H1 (cell line): ENCODE measurements at regions not wholly inside any gene's neighbourhood (a gene's known extent, or its start where the extent isn't known, plus 50 kb on each side); places are given as distances from the start of the nearest gene placed in this dataset.

Experiments
- ATF3 ChIP-seq: IDR thresholded peaks from 2 replicates; pipeline ENCODE4 v1.6.1; 2011; ENCODE audit warnings: low read depth, mild to moderate bottlenecking, low read length; ENCODE audit not compliant: insufficient read depth
- CTCF ChIP-seq, 3 experiments: IDR thresholded peaks; 1 replicate in 2 of 3; 2 replicates in 1 of 3; pipeline versions ENCODE4 v1.5.1 to v1.6.1; 2011; ENCODE audit warnings: low read length in 3 of 3, mild to moderate bottlenecking in 3 of 3, inconsistent platforms in 2 of 3, low read depth in 1 of 3, moderate library complexity in 1 of 3; ENCODE audit not compliant: insufficient read depth in 1 of 3; ENCODE audit errors: control extremely low read depth in 1 of 3
- EZH2 ChIP-seq: fragments of 200-600 bp; sonication (generic); IDR thresholded peaks from 2 replicates; pipeline ENCODE4 v1.7.1; 2012; ENCODE audit warnings: low read depth, mild to moderate bottlenecking, moderate library complexity, low read length, inconsistent platforms; ENCODE audit not compliant: severe bottlenecking
- MAX ChIP-seq: IDR thresholded peaks from 2 replicates; pipeline ENCODE4 v1.6.1; 2012; ENCODE audit warnings: inconsistent platforms
- NRF1 ChIP-seq: IDR thresholded peaks from 2 replicates; pipeline ENCODE4 v1.6.1; 2011; ENCODE audit warnings: mild to moderate bottlenecking, low read depth, low read length, improper control_type of control experiment
- POLR2A ChIP-seq, 2 experiments: IDR thresholded peaks; 1 replicate in 1 of 2; 2 replicates in 1 of 2; pipeline ENCODE4 v1.6.1; 2011; ENCODE audit warnings: low read depth in 2 of 2, low read length in 2 of 2, mild to moderate bottlenecking in 2 of 2; ENCODE audit errors: control extremely low read depth in 1 of 2
- POLR2AphosphoS5 ChIP-seq: IDR thresholded peaks from 2 replicates; pipeline ENCODE4 v1.6.1; 2011; ENCODE audit warnings: low read depth, low read length
- RBBP5 ChIP-seq: IDR thresholded peaks from 2 replicates; pipeline ENCODE4 v1.7.1; 2012; ENCODE audit warnings: low read depth, mild to moderate bottlenecking, inconsistent platforms, low read length, moderate library complexity, borderline replicate concordance
- RFX5 ChIP-seq: IDR thresholded peaks from 2 replicates; pipeline ENCODE4 v1.6.1; 2011; ENCODE audit warnings: low read depth, low read length, improper control_type of control experiment, borderline replicate concordance
- SIN3A ChIP-seq, 2 experiments: IDR thresholded peaks in 1 of 2; conservative IDR thresholded peaks in 1 of 2; 2 replicates each; pipeline ENCODE4 v1.6.1; 2011 to 2012; ENCODE audit warnings: low read length in 2 of 2, improper control_type of control experiment in 1 of 2, low read depth in 1 of 2, mild to moderate bottlenecking in 1 of 2
- SIRT6 ChIP-seq: IDR thresholded peaks from one replicate; pipeline ENCODE4 v1.7.1; 2012; ENCODE audit warnings: low read length, inconsistent platforms

- TF ChIP-seq SIRT6, result no peak
- no peak for TF ChIP-seq POLR2AphosphoS5
- no peak for TF ChIP-seq ATF3
- no peak for TF ChIP-seq CTCF (IDR thresholded peaks at IDR 0.05; ENCODE audit: control extremely low read depth in 1 of 3, insufficient read depth in 1 of 3, low read depth in 1 of 3, low read length in 3 of 3)
- TF ChIP-seq EZH2, result no peak
- no peak for TF ChIP-seq SIN3A (conservative IDR thresholded peaks at IDR 0.05 in 1 of 2, IDR thresholded peaks at IDR 0.05 in 1 of 2; ENCODE audit: low read depth in 1 of 2, low read length in 2 of 2)
- no peak for TF ChIP-seq NRF1
- TF ChIP-seq POLR2A (IDR thresholded peaks at IDR 0.05; ENCODE audit: control extremely low read depth in 1 of 2, low read depth in 2 of 2, low read length in 2 of 2), result no peak
- TF ChIP-seq RFX5, result no peak
- no peak for TF ChIP-seq RBBP5
- no peak for TF ChIP-seq MAX
Measured at GRCh38 chr12:89023936-89024335, 328.4 kb downstream of the DUSP6 start.
